ENCODE measurements at regions not wholly inside any gene's neighbourhood (a gene's known extent, or its start where the extent isn't known, plus 50 kb on each side); places are given as distances from the start of the nearest gene placed in this dataset.

- in situ Hi-C loops (cut with MboI; ENCODE audit: low sequenced_read_pairs) = no loop called here
Observed at GRCh38 chr13:104014803-104015645, 948.8 kb upstream of the SLC10A2 start.

DNA sequence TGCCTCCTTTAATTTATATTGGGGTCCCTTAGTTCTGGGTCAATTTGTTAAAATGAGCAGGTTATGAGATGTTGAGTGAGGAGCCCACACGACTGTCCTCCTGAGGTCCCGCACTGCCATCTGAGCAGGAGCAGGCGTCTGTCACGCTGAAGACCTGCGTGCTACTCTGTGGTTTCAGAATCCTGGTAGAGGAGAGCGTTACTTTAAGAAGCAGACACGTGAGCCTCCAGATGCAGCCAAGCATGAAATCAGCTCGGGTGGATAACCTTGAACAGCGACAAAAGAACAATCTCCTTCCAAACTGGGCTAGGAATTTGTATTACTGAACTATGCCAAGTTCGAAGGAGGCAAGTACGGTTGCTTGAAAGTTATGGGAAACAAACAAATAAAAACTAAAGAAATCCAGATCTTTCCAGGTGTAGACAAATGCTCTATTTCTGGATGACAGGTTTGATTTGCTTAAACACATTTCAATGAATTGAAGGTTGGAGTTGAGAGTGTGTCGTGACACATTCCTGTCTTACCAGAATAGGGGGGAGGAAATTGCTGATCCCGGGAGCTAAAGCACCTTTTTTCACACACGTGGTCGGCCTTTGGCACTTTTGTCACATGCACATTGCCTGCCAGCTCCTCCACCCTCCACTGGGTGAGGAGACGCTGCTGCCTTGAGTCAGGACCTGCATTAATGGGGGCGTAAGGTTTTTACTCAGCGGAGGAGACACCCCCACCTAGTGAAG is 945.5 kb upstream of the SLC10A2 start:
- in situ Hi-C loops (cut with MboI; ENCODE audit: low sequenced_read_pairs) = no loop called here

- in situ Hi-C loops (cut with MboI; ENCODE audit: low sequenced_read_pairs) = no loop called here
Observed at GRCh38 chr13:104008541-104009435, 942.6 kb upstream of the SLC10A2 start.

DNA sequence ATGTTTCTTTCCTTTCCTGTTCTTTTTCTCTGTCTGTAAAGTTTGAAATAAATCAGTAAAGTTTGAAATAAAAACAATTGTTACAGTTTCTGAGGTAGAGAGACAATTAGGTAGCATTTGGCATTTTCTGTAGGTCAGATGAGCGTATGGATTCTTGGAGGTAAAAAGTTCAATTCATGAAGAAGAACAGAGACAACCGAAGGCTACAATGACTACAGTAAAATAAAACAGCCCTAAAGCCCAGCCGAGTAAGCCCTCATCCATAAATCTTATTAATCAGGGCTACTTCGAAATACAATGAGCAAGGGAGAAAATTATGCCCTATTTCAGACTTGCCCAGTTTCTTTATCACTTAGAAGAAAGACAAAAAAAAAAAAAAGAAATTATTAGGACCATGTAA is 941.9 kb upstream of the SLC10A2 start:
- in situ Hi-C loops (cut with MboI; ENCODE audit: low sequenced_read_pairs) = no loop called here

GRCh38 chr13:104006625-104007075 is 940.4 kb upstream of the SLC10A2 start:
- in situ Hi-C loops (cut with MboI; ENCODE audit: low sequenced_read_pairs) = no loop called here

- in situ Hi-C loops (cut with MboI; ENCODE audit: low sequenced_read_pairs) = no loop called here
Observed at GRCh38 chr13:104004572-104004971, 938.4 kb upstream of the SLC10A2 start.

DNA sequence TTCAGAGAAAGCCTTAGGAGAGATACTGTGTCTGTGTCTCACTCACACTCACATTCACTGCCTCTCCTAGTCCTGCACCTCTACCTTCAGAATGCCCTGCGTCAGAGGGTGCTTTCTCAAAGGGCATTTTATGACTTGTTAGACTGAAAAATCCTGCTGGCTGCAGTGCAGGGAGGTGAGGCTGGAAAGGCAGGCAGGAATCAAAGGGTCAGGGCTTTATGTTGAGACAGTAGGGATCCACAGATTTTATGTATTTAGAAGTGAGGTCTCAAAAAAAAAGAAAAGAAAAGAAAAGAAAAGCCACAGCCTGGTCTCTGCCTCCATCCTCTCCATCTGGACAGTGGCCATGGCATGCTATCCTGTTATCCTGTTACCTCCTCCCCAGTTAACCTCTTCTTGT is 936.0 kb upstream of the SLC10A2 start:
- in situ Hi-C loops (cut with MboI; ENCODE audit: low sequenced_read_pairs) = no loop called here

- in situ Hi-C loops (cut with MboI; ENCODE audit: low sequenced_read_pairs) = no loop called here
Observed at GRCh38 chr13:104001766-104002165, 935.5 kb upstream of the SLC10A2 start.

- in situ Hi-C loops (cut with MboI; ENCODE audit: low sequenced_read_pairs) = no loop called here
Observed at GRCh38 chr13:103996733-103997132, 930.5 kb upstream of the SLC10A2 start.

GRCh38 chr13:103983948-103984347 is 917.7 kb upstream of the SLC10A2 start:
- in situ Hi-C loops (cut with MboI; ENCODE audit: low sequenced_read_pairs) = no loop called here

GRCh38 chr13:103976371-103976770 is 910.2 kb upstream of the SLC10A2 start:
- in situ Hi-C loops (cut with MboI; ENCODE audit: low sequenced_read_pairs) = no loop called here

GRCh38 chr13:103973740-103974139 is 907.5 kb upstream of the SLC10A2 start:
- in situ Hi-C loops (cut with MboI; ENCODE audit: low sequenced_read_pairs) = no loop called here

GRCh38 chr13:103969520-103970050 is 903.4 kb upstream of the SLC10A2 start:
- in situ Hi-C loops (cut with MboI; ENCODE audit: low sequenced_read_pairs) = no loop called here

GRCh38 chr13:103965506-103966243 is 899.5 kb upstream of the SLC10A2 start:
- in situ Hi-C loops (cut with MboI; ENCODE audit: low sequenced_read_pairs) = no loop called here

DNA sequence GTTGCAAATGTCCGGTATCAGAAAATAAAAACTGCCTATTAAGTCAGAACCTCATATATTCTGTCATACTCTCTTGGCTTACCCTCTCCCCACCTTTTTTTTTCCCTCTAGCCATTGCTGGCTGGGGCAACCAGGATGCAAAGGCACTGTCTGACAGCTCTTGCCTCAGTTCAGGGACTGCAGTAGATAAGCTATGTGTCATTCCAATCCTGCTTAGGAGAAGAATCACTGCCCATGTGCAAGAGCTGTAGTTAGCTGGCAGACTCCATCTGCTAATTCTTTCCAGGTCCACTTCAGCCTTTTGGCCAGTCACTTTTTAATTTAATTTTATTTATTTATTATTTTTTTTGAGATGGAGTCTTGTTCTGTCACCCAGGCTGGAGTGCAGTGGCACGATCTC is 895.6 kb upstream of the SLC10A2 start:
- in situ Hi-C loops (cut with MboI; ENCODE audit: low sequenced_read_pairs) = no loop called here

GRCh38 chr13:103961129-103961528 is 894.9 kb upstream of the SLC10A2 start:
- in situ Hi-C loops (cut with MboI; ENCODE audit: low sequenced_read_pairs) = no loop called here

- in situ Hi-C loops (cut with MboI; ENCODE audit: low sequenced_read_pairs) = no loop called here
Observed at GRCh38 chr13:103960001-103960400, 893.8 kb upstream of the SLC10A2 start.

DNA sequence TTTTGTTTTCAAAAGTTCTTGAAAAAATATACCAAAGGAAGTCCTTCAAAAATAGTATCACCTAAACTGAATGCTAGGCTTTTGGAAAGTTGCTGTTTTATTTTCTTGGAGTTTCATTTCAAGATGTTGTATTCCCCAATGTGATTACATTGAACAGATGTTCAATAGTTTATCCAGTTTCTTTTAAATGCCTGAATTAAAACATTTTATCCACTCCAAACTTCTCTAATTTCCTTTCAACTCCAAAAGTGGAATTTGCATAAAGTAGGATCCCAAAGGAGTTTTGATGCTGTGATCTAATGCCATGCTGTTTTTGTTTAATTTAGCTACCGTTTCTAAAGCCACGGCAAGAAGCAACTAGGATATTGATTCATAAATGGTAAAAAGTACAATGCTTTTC is 892.5 kb upstream of the SLC10A2 start:
- in situ Hi-C loops (cut with MboI; ENCODE audit: low sequenced_read_pairs) = no loop called here

GRCh38 chr13:103957939-103958338 is 891.7 kb upstream of the SLC10A2 start:
- in situ Hi-C loops (cut with MboI; ENCODE audit: low sequenced_read_pairs) = no loop called here

DNA sequence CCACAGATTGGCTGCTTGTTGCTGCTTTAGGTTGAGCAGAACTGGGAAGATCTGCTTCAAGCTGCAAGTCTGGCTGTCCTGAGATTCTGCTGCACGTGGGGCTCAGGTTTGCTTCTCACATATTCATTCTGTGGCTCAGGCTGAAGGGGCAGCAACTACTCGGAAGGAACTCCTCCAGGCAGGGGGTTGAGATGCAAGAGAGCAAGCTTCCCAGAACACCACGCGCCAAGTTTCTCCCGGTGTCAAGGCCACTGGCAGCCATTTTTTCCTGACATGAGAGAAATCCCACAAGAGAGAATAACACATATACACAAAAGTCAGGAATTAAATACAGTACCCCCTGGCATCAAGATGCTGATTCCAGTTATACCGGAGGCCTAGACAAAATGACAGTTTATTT is 887.6 kb upstream of the SLC10A2 start:
- in situ Hi-C loops (cut with MboI; ENCODE audit: low sequenced_read_pairs) = no loop called here
